ENCODE measurements at regions not wholly inside any gene's neighbourhood (a gene's known extent, or its start where the extent isn't known, plus 50 kb on each side); places are given as distances from the start of the nearest gene placed in this dataset.

- TF ChIP-seq EZH2 (IDR thresholded peaks at IDR 0.05; ENCODE audit: low read depth) = no peak
- TF ChIP-seq CTCF (conservative IDR thresholded peaks at IDR 0.05) = no peak
Measured at GRCh38 chr12:91594715-91595114, 412.1 kb upstream of the DCN start.

Measured in PC-9 (cell line).